Thoracic aorta (tissue), 2 donors: ENCODE measurements at regions not wholly inside any gene's neighbourhood (a gene's known extent, or its start where the extent isn't known, plus 50 kb on each side); places are given as distances from the start of the nearest gene placed in this dataset.

ENCODE experiments used
- ATAC-seq: fragments of 150-250 bp; one replicate; pipeline ENCODE4 v1.8.0; 2017; ENCODE audit warnings: low read depth; ENCODE audit not compliant: insufficient number of reproducible peaks, low FRiP score
- DNase-seq: peaks from one replicate; pipeline ENCODE4 v3.0.0-alpha.2; 2020; ENCODE audit warnings: low spot score
- H3K27ac ChIP-seq, 2 donors: fragments of 200-600 bp; sonication (generic); 1 replicate in 1 of 2; 2 replicates in 1 of 2; pipeline ENCODE4 v1.5.1; 2016; ENCODE audit warnings: mild to moderate bottlenecking in 2 of 2, moderate library complexity in 2 of 2
- H3K27me3 ChIP-seq: fragments of 200-600 bp; sonication (generic); replicated peaks from 2 replicates; pipeline ENCODE4 v1.6.0; 2016; ENCODE audit warnings: mild to moderate bottlenecking; ENCODE audit not compliant: insufficient read depth
- H3K36me3 ChIP-seq: fragments of 200-600 bp; sonication (generic); one replicate; pipeline ENCODE4 v1.5.1; 2016
- H3K4me1 ChIP-seq, 2 donors: fragments of 200-600 bp; sonication (generic); 1 replicate in 1 of 2; 2 replicates in 1 of 2; pipeline versions ENCODE4 v1.5.1 to v1.6.0; 2016; ENCODE audit warnings: low read depth in 2 of 2, mild to moderate bottlenecking in 1 of 2; ENCODE audit not compliant: control insufficient read depth in 1 of 2
- H3K4me3 ChIP-seq: fragments of 200-600 bp; sonication (generic); 2 replicates; pipeline ENCODE4 v1.5.1; 2016; ENCODE audit warnings: mild to moderate bottlenecking
- H3K9me3 ChIP-seq: fragments of 200-600 bp; sonication (generic); 2 replicates; pipeline ENCODE4 v1.5.1; 2016
- CTCF ChIP-seq: fragments of 200-600 bp; sonication (generic); IDR thresholded peaks from one replicate; pipeline ENCODE4 v1.5.1; 2019; ENCODE audit warnings: antibody characterized with exemption

- no peak for ATAC-seq
Measured at GRCh38 chr1:177490036-177490639, 319.4 kb downstream of the BRINP2 start.

GRCh38 chr1:177488722-177489121, 318.0 kb downstream of the BRINP2 start:
- no peak for ATAC-seq
- Histone ChIP-seq H3K27ac (no peak overlapping the region), H3K27me3 (no peaks in the 10 kb centered on the region), H3K9me3 (no peaks in the 10 kb centered on the region), H3K36me3 (no peaks in the 10 kb centered on the region), H3K4me1 (no peaks in the 10 kb centered on the region), H3K4me3 (no peak overlapping the region)
- no peak for DNase-seq
- no peak for TF ChIP-seq CTCF

More at GRCh38 chr1:177490036-177490639, 319.4 kb downstream of the BRINP2 start:
- no peaks in the 10 kb centered on the region for H3K36me3 ChIP-seq
- no peak for DNase-seq
- TF ChIP-seq CTCF, result no peak
- H3K27ac ChIP-seq, result no peak overlapping the region
- H3K4me3 ChIP-seq, result no peak overlapping the region
- no peaks in the 10 kb centered on the region for H3K4me1 ChIP-seq
- no peaks in the 10 kb centered on the region for H3K27me3 ChIP-seq
- no peaks in the 10 kb centered on the region for H3K9me3 ChIP-seq

- Histone ChIP-seq H3K4me1 (no peaks in the 10 kb centered on the region), H3K36me3 (no peaks in the 10 kb centered on the region), H3K4me3 (no peak overlapping the region), H3K27me3 (no peaks in the 10 kb centered on the region), H3K9me3 (no peaks in the 10 kb centered on the region), H3K27ac (no peak overlapping the region)
- no peak for DNase-seq
- no peak for ATAC-seq
- no peak for TF ChIP-seq CTCF
Measured at GRCh38 chr1:177487481-177487880, 316.7 kb downstream of the BRINP2 start.

- no peak for ATAC-seq
- H3K4me1 ChIP-seq, result no peaks in the 10 kb centered on the region
- no peaks in the 10 kb centered on the region for H3K36me3 ChIP-seq
- no peak overlapping the region for H3K27ac ChIP-seq
- no peak overlapping the region for H3K4me3 ChIP-seq
- DNase-seq, result no peak
- TF ChIP-seq CTCF, result no peak
- H3K9me3 ChIP-seq, result no peaks in the 10 kb centered on the region
- H3K27me3 ChIP-seq, result no peaks in the 10 kb centered on the region
Measured at GRCh38 chr1:177480741-177481305, 310.1 kb downstream of the BRINP2 start.

- TF ChIP-seq CTCF, result no peak
- no peaks in the 10 kb centered on the region for H3K9me3 ChIP-seq
- no peak overlapping the region for H3K4me3 ChIP-seq
- no peaks in the 10 kb centered on the region for H3K27me3 ChIP-seq
- H3K36me3 ChIP-seq, result no peaks in the 10 kb centered on the region
- no peak overlapping the region for H3K27ac ChIP-seq
- no peak for ATAC-seq
- H3K4me1 ChIP-seq, result no peaks in the 10 kb centered on the region
- DNase-seq, result no peak
Measured at GRCh38 chr1:177479600-177479999, 308.8 kb downstream of the BRINP2 start.
